Ishikawa (cell line): ENCODE measurements at regions not wholly inside any gene's neighbourhood (a gene's known extent, or its start where the extent isn't known, plus 50 kb on each side); places are given as distances from the start of the nearest gene placed in this dataset.

ENCODE experiments used
- CEBPB ChIP-seq: IDR thresholded peaks from 2 replicates; pipeline ENCODE4 v1.6.1; 2012
- CREB1 ChIP-seq: IDR thresholded peaks from 2 replicates; pipeline ENCODE4 v1.6.1; 2012; ENCODE audit warnings: low read depth
- EGR1 ChIP-seq: IDR thresholded peaks from 2 replicates; pipeline ENCODE4 v1.6.1; 2012
- EP300 ChIP-seq: IDR thresholded peaks from 2 replicates; pipeline ENCODE4 v1.6.1; 2012; ENCODE audit warnings: borderline replicate concordance
- FOXM1 ChIP-seq: IDR thresholded peaks from 2 replicates; pipeline ENCODE4 v1.6.1; 2012; ENCODE audit warnings: low read depth, borderline replicate concordance
- MAX ChIP-seq: IDR thresholded peaks from 2 replicates; pipeline ENCODE4 v1.6.1; 2012
- NFIC ChIP-seq: IDR thresholded peaks from 2 replicates; pipeline ENCODE4 v1.6.1; 2012
- RAD21 ChIP-seq: IDR thresholded peaks from 2 replicates; pipeline ENCODE4 v1.6.1; 2012; ENCODE audit warnings: low read depth
- REST ChIP-seq: IDR thresholded peaks from 2 replicates; pipeline ENCODE4 v1.6.1; 2012; ENCODE audit warnings: low read depth, mild to moderate bottlenecking
- TAF1 ChIP-seq: IDR thresholded peaks from 2 replicates; pipeline ENCODE4 v1.6.1; 2012; ENCODE audit warnings: low read depth, mild to moderate bottlenecking
- TCF12 ChIP-seq: IDR thresholded peaks from 2 replicates; pipeline ENCODE4 v1.6.1; 2012; ENCODE audit warnings: low read depth
- TEAD4 ChIP-seq: IDR thresholded peaks from 2 replicates; pipeline ENCODE4 v1.6.1; 2012
- USF1 ChIP-seq: IDR thresholded peaks from 2 replicates; pipeline ENCODE4 v1.6.1; 2012
- YY1 ChIP-seq: IDR thresholded peaks from 2 replicates; pipeline ENCODE4 v1.6.1; 2012; ENCODE audit warnings: low read depth
- ZBTB7A ChIP-seq: IDR thresholded peaks from 2 replicates; pipeline ENCODE4 v1.6.1; 2012; ENCODE audit warnings: low read depth

GRCh38 chr9:4435197-4435596 lies 55.1 kb upstream of the SLC1A1 start:
- TF ChIP-seq FOXM1 = no peak

- TF ChIP-seq TAF1 = no peak
- TF ChIP-seq RAD21 = no peak
- TF ChIP-seq CEBPB = no peak
- no peak for TF ChIP-seq MAX
- no peak for TF ChIP-seq ZBTB7A
These were observed 56.9 kb upstream of the SLC1A1 start for GRCh38 chr9:4433379-4433778.

GRCh38 chr9:4430432-4431261 lies 59.6 kb upstream of the SLC1A1 start:
- TF ChIP-seq TAF1 (no peak), MAX (no peak), EGR1 (no peak), REST (no peak), TCF12 (no peak), CREB1 (no peak), NFIC (no peak), FOXM1 (no peak), ZBTB7A (no peak), CEBPB (no peak), USF1 (no peak), EP300 (no peak)

GRCh38 chr9:4425319-4426045 lies 64.8 kb upstream of the SLC1A1 start:
- TF ChIP-seq NFIC (no peak), USF1 (no peak), RAD21 (no peak), MAX (no peak), ZBTB7A (no peak), REST (no peak), EGR1 (no peak), TEAD4 (no peak), FOXM1 (no peak), TAF1 (no peak), CREB1 (no peak), YY1 (no peak), CEBPB (no peak), EP300 (no peak), TCF12 (no peak)

- TF ChIP-seq TAF1 (no peak), YY1 (no peak), TCF12 (no peak), TEAD4 (no peak), REST (no peak), USF1 (no peak), ZBTB7A (no peak), EP300 (no peak), CREB1 (no peak), EGR1 (no peak)
These were observed 65.4 kb upstream of the SLC1A1 start for GRCh38 chr9:4424891-4425290.
